ENCODE measurements at regions not wholly inside any gene's neighbourhood (a gene's known extent, or its start where the extent isn't known, plus 50 kb on each side); places are given as distances from the start of the nearest gene placed in this dataset.
A peak's percentile ranks its signal among the peaks of the same experiment; 100 is the strongest.

- TF ChIP-seq ATF2 (CRISPR knock-in tag; IDR thresholded peaks at IDR 0.05), result no peak
- TF ChIP-seq KLF16 (CRISPR knock-in tag; IDR thresholded peaks at IDR 0.05), result no peak
- TF ChIP-seq PITX1 (CRISPR knock-in tag; IDR thresholded peaks at IDR 0.05), result 0 out of 2 replicates have a peak, but pooled peaks have one; percentile 28
- no peak for TF ChIP-seq ZNF570 (CRISPR knock-in tag; IDR thresholded peaks at IDR 0.05; ENCODE audit: borderline replicate concordance)
- no peak for TF ChIP-seq SCMH1 (CRISPR knock-in tag; IDR thresholded peaks at IDR 0.05; ENCODE audit: borderline replicate concordance)
- TF ChIP-seq SP2 (CRISPR knock-in tag; IDR thresholded peaks at IDR 0.05), result no peak
- no peak for TF ChIP-seq REXO4 (CRISPR knock-in tag; IDR thresholded peaks at IDR 0.05; ENCODE audit: borderline replicate concordance)
- TF ChIP-seq STAT6 (CRISPR knock-in tag; IDR thresholded peaks at IDR 0.05; ENCODE audit: borderline replicate concordance), result no peak
- TF ChIP-seq HDAC6 (IDR thresholded peaks at IDR 0.05; ENCODE audit: low read depth, low read length), result no peak
- TF ChIP-seq GABPB1 (CRISPR knock-in tag; IDR thresholded peaks at IDR 0.05), result no peak
- no peak for TF ChIP-seq FLYWCH1 (CRISPR knock-in tag; IDR thresholded peaks at IDR 0.05)
- no peak for TF ChIP-seq TEAD2 (CRISPR knock-in tag; IDR thresholded peaks at IDR 0.05)
- no peak for TF ChIP-seq SMC3 (IDR thresholded peaks at IDR 0.05; ENCODE audit: low read length)
- no peak for TF ChIP-seq XRCC5 (optimal IDR thresholded peaks at IDR 0.05; ENCODE audit: low read length)
- no peak for TF ChIP-seq ETS1 (CRISPR knock-in tag; IDR thresholded peaks at IDR 0.05)
- no peak for TF ChIP-seq ZBTB49 (CRISPR knock-in tag; IDR thresholded peaks at IDR 0.05; ENCODE audit: borderline replicate concordance)
- no peak for TF ChIP-seq ZNF329 (CRISPR knock-in tag; IDR thresholded peaks at IDR 0.05; ENCODE audit: low read depth)
- TF ChIP-seq HNF1B (CRISPR knock-in tag; IDR thresholded peaks at IDR 0.05), result no peak
- peak; percentile 38; the same call in 1 of the 2 replicates for TF ChIP-seq ZBTB7B (CRISPR knock-in tag; IDR thresholded peaks at IDR 0.05)
- TF ChIP-seq MEIS1 (CRISPR knock-in tag; IDR thresholded peaks at IDR 0.05; ENCODE audit: borderline replicate concordance), result no peak
- TF ChIP-seq ZNF546 (CRISPR knock-in tag; conservative IDR thresholded peaks at IDR 0.05), result no peak
Measured at GRCh38 chr1:94309216-94309615, 71.8 kb upstream of the ARHGAP29 start (continued).

Data from HepG2 (cell line).